ENCODE measurements at regions not wholly inside any gene's neighbourhood (a gene's known extent, or its start where the extent isn't known, plus 50 kb on each side); places are given as distances from the start of the nearest gene placed in this dataset.
"Not testable (repeated sequence)": the region's sequence is repeated elsewhere in the genome, so short reads cannot be mapped to it uniquely, and the experiment has no call there.

DNA sequence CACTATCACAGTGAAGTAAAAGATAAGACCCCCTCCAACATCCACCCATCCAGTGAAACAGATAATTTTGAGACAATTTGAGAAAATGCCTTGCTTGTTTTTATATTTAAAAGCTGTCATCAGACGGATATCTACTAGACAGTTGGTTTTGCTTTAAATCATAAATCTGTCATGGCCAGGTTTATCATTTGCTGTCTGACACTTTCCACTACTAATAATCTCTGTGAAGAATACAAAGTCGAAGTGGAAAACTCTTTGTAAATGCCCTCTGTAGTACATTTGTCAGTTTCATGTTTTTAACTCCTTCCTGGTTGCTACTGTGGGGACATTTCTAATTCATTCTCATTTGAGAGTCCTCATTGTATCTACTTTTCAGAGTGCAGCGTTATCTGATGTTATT, 1606.2 kb upstream of the PCDH7 start:
- H3K9me3 ChIP-seq (ENCODE audit: control insufficient read depth in 1 of 2, insufficient read depth in 1 of 2, low read length in 2 of 2), result peaks cover 0 to 13% of the 10 kb centered on the region in 2 experiments
- H3K27me3 ChIP-seq (ENCODE audit: control insufficient read depth in 1 of 2, insufficient read depth in 2 of 2, low read length in 2 of 2), result no peaks in the 10 kb centered on the region
- TF ChIP-seq CTCF (IDR thresholded peaks at IDR 0.05), result no peak
- H3K36me3 ChIP-seq (ENCODE audit: insufficient read depth, low read length), result no peaks in the 10 kb centered on the region
- no peaks in the 10 kb centered on the region for H3K27me3 Mint-ChIP-seq
- H3K27ac Mint-ChIP-seq, result no peak overlapping the region
- H3K4me3 ChIP-seq (ENCODE audit: low read length), result no peak overlapping the region
- no peaks in the 10 kb centered on the region for H3K36me3 Mint-ChIP-seq (ENCODE audit: low read depth)
- H3K9me3 Mint-ChIP-seq, result peaks cover 15% of the 10 kb centered on the region
- H3K4me1 ChIP-seq (ENCODE audit: insufficient read depth, low read length), result no peaks in the 10 kb centered on the region
- DNase-seq (no peak), ATAC-seq (ENCODE audit: poor library complexity) (no peak)
- ChIA-PET CTCF (no interaction called here), POLR2A (no interaction called here)
- intact Hi-C loops (cut with DNase I, micrococcal nuclease), result no loop called here
- H3K4me1 Mint-ChIP-seq (ENCODE audit: low read depth), result no peaks in the 10 kb centered on the region
- no peak overlapping the region for H3K27ac ChIP-seq (ENCODE audit: low read depth in 1 of 2, low read length in 2 of 2)
- H3K4me3 Mint-ChIP-seq, result no peak overlapping the region

DNA sequence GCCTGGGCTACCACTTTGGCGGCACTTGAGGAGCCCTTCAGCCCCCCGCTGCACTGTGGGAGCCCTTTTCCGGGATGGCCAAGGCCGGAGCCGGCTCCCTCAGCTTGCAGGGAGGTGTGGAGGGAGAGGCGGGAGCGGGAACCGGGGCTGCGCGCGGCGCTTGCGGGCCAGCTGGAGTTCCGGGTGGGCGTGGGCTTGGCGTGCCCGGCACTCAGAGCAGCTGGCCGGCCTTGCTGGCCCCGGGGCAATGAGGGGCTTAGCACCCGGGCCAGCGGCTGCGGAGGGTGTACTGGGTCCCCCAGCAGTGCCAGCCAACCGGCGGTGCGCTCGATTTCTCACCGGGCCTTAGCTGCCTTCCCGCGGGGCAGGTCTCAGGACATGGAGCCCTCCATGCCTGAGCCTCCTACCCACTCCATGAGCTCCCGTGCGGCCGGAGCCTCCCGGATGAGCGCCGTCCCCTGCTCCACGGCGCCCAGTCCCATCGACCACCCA, 1602.9 kb upstream of the PCDH7 start:
- DNase-seq; H3K4me3 ChIP-seq (ENCODE audit: low read length); H3K27me3 Mint-ChIP-seq; CTCF ChIA-PET; H3K36me3 Mint-ChIP-seq (ENCODE audit: low read depth); H3K36me3 ChIP-seq (ENCODE audit: insufficient read depth, low read length); ATAC-seq (ENCODE audit: poor library complexity); H3K27me3 ChIP-seq (ENCODE audit: control insufficient read depth in 1 of 2, insufficient read depth in 2 of 2, low read length in 2 of 2); H3K27ac ChIP-seq (ENCODE audit: low read depth in 1 of 2, low read length in 2 of 2); H3K4me3 Mint-ChIP-seq; H3K4me1 Mint-ChIP-seq (ENCODE audit: low read depth); POLR2A ChIA-PET; intact Hi-C loops (cut with DNase I, micrococcal nuclease); H3K4me1 ChIP-seq (ENCODE audit: insufficient read depth, low read length); H3K27ac Mint-ChIP-seq: not testable (repeated sequence)
- H3K9me3 Mint-ChIP-seq, result peaks cover 22% of the 10 kb centered on the region
- peaks cover 0 to 13% of the 10 kb centered on the region in 2 experiments for H3K9me3 ChIP-seq (ENCODE audit: control insufficient read depth in 1 of 2, insufficient read depth in 1 of 2, low read length in 2 of 2)

- Histone ChIP-seq H3K27me3 (ENCODE audit: control insufficient read depth in 1 of 2, insufficient read depth in 2 of 2, low read length in 2 of 2) (no peaks in the 10 kb centered on the region), H3K4me1 (ENCODE audit: insufficient read depth, low read length) (no peaks in the 10 kb centered on the region), H3K4me3 (ENCODE audit: low read length) (no peak overlapping the region), H3K27ac (ENCODE audit: low read depth in 1 of 2, low read length in 2 of 2) (no peak overlapping the region), H3K36me3 (ENCODE audit: insufficient read depth, low read length) (no peaks in the 10 kb centered on the region), H3K9me3 (ENCODE audit: control insufficient read depth in 1 of 2, insufficient read depth in 1 of 2, low read length in 2 of 2) (peaks cover 0 to 13% of the 10 kb centered on the region in 2 experiments)
- Mint-ChIP-seq H3K4me1 (ENCODE audit: low read depth) (no peaks in the 10 kb centered on the region), H3K4me3 (no peak overlapping the region), H3K27me3 (no peaks in the 10 kb centered on the region), H3K9me3 (peaks cover 17% of the 10 kb centered on the region), H3K36me3 (ENCODE audit: low read depth) (no peaks in the 10 kb centered on the region), H3K27ac (no peak overlapping the region)
- intact Hi-C loops (cut with DNase I, micrococcal nuclease), result no loop called here
- ChIA-PET POLR2A (no interaction called here), CTCF (no interaction called here)
- ATAC-seq (ENCODE audit: poor library complexity), result no peak
- TF ChIP-seq CTCF (IDR thresholded peaks at IDR 0.05), result no peak
- DNase-seq, result no peak
Observed at GRCh38 chr4:29121586-29121985, 1598.6 kb upstream of the PCDH7 start.

- no peak overlapping the region for H3K27ac Mint-ChIP-seq
- peaks cover 20% of the 10 kb centered on the region for H3K9me3 Mint-ChIP-seq
- CTCF ChIA-PET, result no interaction called here
- Histone ChIP-seq H3K36me3 (ENCODE audit: insufficient read depth, low read length) (no peaks in the 10 kb centered on the region), H3K27me3 (ENCODE audit: control insufficient read depth in 1 of 2, insufficient read depth in 2 of 2, low read length in 2 of 2) (no peaks in the 10 kb centered on the region), H3K27ac (ENCODE audit: low read depth in 1 of 2, low read length in 2 of 2) (no peak overlapping the region), H3K4me1 (ENCODE audit: insufficient read depth, low read length) (no peaks in the 10 kb centered on the region), H3K4me3 (ENCODE audit: low read length) (no peak overlapping the region), H3K9me3 (ENCODE audit: control insufficient read depth in 1 of 2, insufficient read depth in 1 of 2, low read length in 2 of 2) (no peaks in the 10 kb centered on the region)
- no peaks in the 10 kb centered on the region for H3K27me3 Mint-ChIP-seq
- no peak for TF ChIP-seq CTCF (IDR thresholded peaks at IDR 0.05)
- intact Hi-C loops (cut with DNase I, micrococcal nuclease), result no loop called here
- POLR2A ChIA-PET, result no interaction called here
- ATAC-seq (ENCODE audit: poor library complexity), result no peak
- no peak overlapping the region for H3K4me3 Mint-ChIP-seq
- no peaks in the 10 kb centered on the region for H3K4me1 Mint-ChIP-seq (ENCODE audit: low read depth)
- H3K36me3 Mint-ChIP-seq (ENCODE audit: low read depth), result no peaks in the 10 kb centered on the region
- no peak for DNase-seq
Observed at GRCh38 chr4:29128810-29129209, 1591.4 kb upstream of the PCDH7 start.

All from CD4-positive, alpha-beta T cell (primary cell).